ENCODE measurements at regions not wholly inside any gene's neighbourhood (a gene's known extent, or its start where the extent isn't known, plus 50 kb on each side); places are given as distances from the start of the nearest gene placed in this dataset.

DNA sequence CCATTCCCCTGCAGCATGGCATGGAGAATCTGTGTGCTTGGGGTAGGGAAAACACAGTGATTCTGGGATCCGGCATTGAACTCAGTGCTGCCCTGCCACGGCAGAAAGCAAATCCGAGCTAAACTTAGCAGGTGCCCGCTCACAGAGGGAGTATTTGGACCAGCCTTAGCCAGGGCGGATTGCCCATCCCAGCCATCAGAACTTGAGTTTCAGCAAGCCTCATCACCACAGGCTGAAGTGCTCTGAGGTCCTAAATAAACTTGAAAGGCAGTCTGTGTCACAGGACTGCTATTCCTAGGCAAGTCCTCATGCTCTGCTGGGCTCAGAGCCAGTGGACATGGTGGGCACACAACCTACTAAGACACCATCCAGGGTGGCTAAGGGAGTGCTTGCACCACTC lies 86.2 kb upstream of the YPEL5 start:
- Histone ChIP-seq H3K9me3 (ENCODE audit: low read length) (peaks cover 6% of the 10 kb centered on the region; the same call in 1 of the 2 replicates), H2AFZ (ENCODE audit: low read length) (no peak overlapping the region), H3K4me2 (ENCODE audit: low read depth, low read length) (no peak overlapping the region), H3K27ac (ENCODE audit: extremely low read length, insufficient read depth, low read length) (no peak overlapping the region), H3K9ac (ENCODE audit: insufficient read depth, low read depth, low read length) (no peak overlapping the region), H3K4me3 (replicated peaks in 1 of 3; ENCODE audit: insufficient read depth in 1 of 3, low read depth in 2 of 3, low read length in 3 of 3) (no peak overlapping the region), H3K36me3 (replicated peaks in 1 of 2; ENCODE audit: control insufficient read depth in 1 of 2, insufficient read depth in 2 of 2, low read length in 2 of 2) (no peaks in the 10 kb centered on the region), H4K20me1 (ENCODE audit: insufficient read depth, low read length) (no peaks in the 10 kb centered on the region), H3K79me2 (ENCODE audit: insufficient read depth, low read length) (no peaks in the 10 kb centered on the region), H3K4me1 (ENCODE audit: insufficient read depth, low read length) (no peaks in the 10 kb centered on the region), H3K27me3 (ENCODE audit: control insufficient read depth in 1 of 2, insufficient read depth in 2 of 2, low read length in 2 of 2) (no peaks in the 10 kb centered on the region; a peak in 1 of 5 replicates)
- TF ChIP-seq JUNB (CRISPR knock-in tag; IDR thresholded peaks at IDR 0.05; ENCODE audit: borderline replicate concordance): no peak
- no peak for TF ChIP-seq TFDP2 (CRISPR knock-in tag; IDR thresholded peaks at IDR 0.05)
- no peak for TF ChIP-seq HOXD1 (CRISPR knock-in tag; IDR thresholded peaks at IDR 0.05)
- no peak for TF ChIP-seq SMC3 (IDR thresholded peaks at IDR 0.05; ENCODE audit: low read length)
- TF ChIP-seq SKIL (CRISPR knock-in tag; IDR thresholded peaks at IDR 0.05; ENCODE audit: borderline replicate concordance): no peak
- ChIA-PET CTCF (ENCODE audit: low intra/inter-chr PET ratio, low total read pairs) (no interaction called here), POLR2A (no interaction called here)
- 4% methylated on average over 4 of the region's 5 CpGs for WGBS (ENCODE audit: low lambda C conversion rate)
- ATAC-seq (no peak), FAIRE-seq (no peak), DNase-seq (ENCODE audit: low spot score) (no peak)
- BruUV-seq (replicated peaks): no TSS peak
- intact Hi-C loops (cut with micrococcal nuclease; ENCODE audit: unreplicated experiment): no loop called here
- in situ Hi-C loops (cut with HindIII; ENCODE audit: extremely low pct_ligation_motif_present, low pct_unique_long_range_greater_than_20kb): loop anchor here (25.0 kb wide), 1 partner anchor 1098 kb away; no protein-coding TSS in a partner anchor

DNA sequence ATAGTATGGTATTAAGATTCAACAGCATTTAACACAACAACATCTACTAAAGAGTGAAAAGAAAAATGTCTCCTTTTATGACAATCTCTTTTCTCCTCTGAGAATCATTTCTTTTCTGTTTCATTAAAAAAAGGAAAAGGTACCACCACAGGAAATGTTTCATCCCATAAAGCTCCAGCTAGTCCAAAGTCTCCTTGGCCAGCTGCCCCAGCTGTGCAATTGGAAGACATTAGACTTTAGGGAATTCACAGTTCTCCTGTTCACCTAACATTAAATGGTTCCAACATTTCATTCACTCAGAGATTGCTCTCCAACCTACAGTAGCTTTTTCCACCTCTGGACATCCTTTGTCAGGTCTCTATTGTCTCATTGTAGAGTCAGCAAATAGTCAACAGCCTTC lies 78.7 kb upstream of the YPEL5 start:
- no peak for ATAC-seq
- TF ChIP-seq ZNF552 (CRISPR knock-in tag; IDR thresholded peaks at IDR 0.05; ENCODE audit: borderline replicate concordance) (no peak), MED13 (CRISPR knock-in tag; IDR thresholded peaks at IDR 0.05) (no peak), ZHX2 (IDR thresholded peaks at IDR 0.05; ENCODE audit: low read depth) (no peak), ZHX2 (CRISPR knock-in tag; IDR thresholded peaks at IDR 0.05; ENCODE audit: borderline replicate concordance) (no peak), ZBTB3 (CRISPR knock-in tag; IDR thresholded peaks at IDR 0.05; ENCODE audit: borderline replicate concordance, low read depth) (no peak)

More for the DNA sequence above, 78.7 kb upstream of the YPEL5 start:
- Histone ChIP-seq H3K27me3 (ENCODE audit: control insufficient read depth in 1 of 2, insufficient read depth in 2 of 2, low read length in 2 of 2) (peaks cover 0 to 8% of the 10 kb centered on the region in 2 experiments; a peak in 1 of 5 replicates), H3K9ac (ENCODE audit: insufficient read depth, low read depth, low read length) (no peak overlapping the region), H3K27ac (ENCODE audit: extremely low read length, insufficient read depth, low read length) (no peak overlapping the region), H3K79me2 (ENCODE audit: insufficient read depth, low read length) (no peaks in the 10 kb centered on the region), H3K4me1 (ENCODE audit: insufficient read depth, low read length) (no peaks in the 10 kb centered on the region), H3K9me3 (ENCODE audit: low read length) (peaks cover 19% of the 10 kb centered on the region), H3K4me3 (replicated peaks in 1 of 3; ENCODE audit: insufficient read depth in 1 of 3, low read depth in 2 of 3, low read length in 3 of 3) (no peak overlapping the region), H3K36me3 (replicated peaks in 1 of 2; ENCODE audit: control insufficient read depth in 1 of 2, insufficient read depth in 2 of 2, low read length in 2 of 2) (no peaks in the 10 kb centered on the region), H2AFZ (ENCODE audit: low read length) (no peak overlapping the region), H3K4me2 (ENCODE audit: low read depth, low read length) (no peak overlapping the region), H4K20me1 (ENCODE audit: insufficient read depth, low read length) (no peaks in the 10 kb centered on the region)
- POLR2A ChIA-PET: no interaction called here
- DNase-seq (ENCODE audit: low spot score) (no peak), FAIRE-seq (no peak)
- intact Hi-C loops (cut with micrococcal nuclease; ENCODE audit: unreplicated experiment) (no loop called here), in situ Hi-C loops (cut with HindIII; ENCODE audit: extremely low pct_ligation_motif_present, low pct_unique_long_range_greater_than_20kb) (loop anchor here (25.0 kb wide), 1 partner anchor 1106 kb away; no protein-coding TSS in a partner anchor)
- CTCF ChIA-PET (ENCODE audit: low intra/inter-chr PET ratio, low total read pairs): no interaction called here
- BruUV-seq (replicated peaks): no TSS peak

All from HepG2 (cell line).